ENCODE measurements at regions not wholly inside any gene's neighbourhood (a gene's known extent, or its start where the extent isn't known, plus 50 kb on each side); places are given as distances from the start of the nearest gene placed in this dataset.

DNA sequence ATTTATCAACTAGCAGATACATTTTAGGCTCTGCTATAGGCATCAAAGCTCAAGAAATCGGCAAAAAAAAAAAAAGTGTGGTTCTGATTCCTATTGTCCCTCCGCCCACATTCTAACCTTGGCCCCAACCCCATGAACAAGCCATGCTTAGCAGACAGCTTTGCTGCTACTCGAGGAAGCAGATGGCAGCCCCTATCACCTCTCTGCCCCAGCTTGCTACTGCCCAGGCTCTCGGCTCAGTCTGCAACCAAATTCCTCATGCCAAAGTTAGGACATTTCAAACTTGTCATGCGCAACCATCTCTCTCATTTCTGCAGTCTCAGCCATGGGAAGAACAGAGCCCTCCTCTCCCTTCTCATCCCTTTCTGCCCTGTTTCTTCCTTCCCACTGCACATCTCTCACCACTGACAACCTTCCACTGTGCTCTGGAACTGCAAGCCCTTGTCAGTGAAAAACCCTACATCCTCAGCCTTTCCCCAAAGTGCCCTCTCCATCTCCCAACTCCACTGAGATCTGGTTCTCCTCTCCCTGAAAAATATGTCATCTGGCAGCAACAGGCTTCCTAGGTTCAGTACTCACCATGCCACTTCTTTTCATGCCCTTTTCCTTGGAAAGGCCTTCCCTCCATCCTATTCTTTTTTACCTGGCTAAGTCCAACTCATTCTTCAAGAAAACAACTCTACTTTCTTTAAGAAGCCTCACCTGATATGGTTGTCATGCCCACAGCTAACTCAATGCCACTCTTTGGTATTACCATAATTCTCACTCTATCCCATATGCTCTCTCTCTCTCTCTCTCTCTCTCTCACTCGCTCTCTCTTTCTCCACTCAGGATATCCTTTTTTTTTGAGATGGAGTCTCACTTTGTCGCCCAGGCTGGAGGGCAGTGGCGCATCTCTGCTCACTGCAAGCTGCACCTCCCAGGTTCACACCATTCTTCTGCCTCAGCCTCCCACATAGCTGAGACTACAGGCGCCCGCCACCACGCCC is 60.1 kb upstream of the FHIP2A start:
- ATAC-seq (ENCODE audit: low FRiP score) (no peak), DNase-seq (no peak)
- no peaks in the 10 kb centered on the region for H3K9me3 ChIP-seq (ENCODE audit: control insufficient read depth, low read length)
- H3K4me1 ChIP-seq (ENCODE audit: control insufficient read depth in 1 of 2, insufficient read depth in 2 of 2, low read length in 2 of 2): no peaks in the 10 kb centered on the region
- H3K36me3 ChIP-seq (ENCODE audit: control insufficient read depth in 1 of 2, insufficient read depth in 2 of 2, low read length in 1 of 2): no peaks in the 10 kb centered on the region
- intact Hi-C loops (cut with DNase I): no loop called here
- no peak overlapping the region for H3K4me3 ChIP-seq (ENCODE audit: low read length in 2 of 2)
- 96 to 97% methylated on average over 11 of the region's 11 CpGs for WGBS, 2 donors
- H3K27me3 ChIP-seq (ENCODE audit: control insufficient read depth in 1 of 2, insufficient read depth in 2 of 2, low read length in 1 of 2): no peaks in the 10 kb centered on the region
- H3K27ac ChIP-seq (ENCODE audit: low read depth in 1 of 2, low read length in 2 of 2): no peak overlapping the region

DNA sequence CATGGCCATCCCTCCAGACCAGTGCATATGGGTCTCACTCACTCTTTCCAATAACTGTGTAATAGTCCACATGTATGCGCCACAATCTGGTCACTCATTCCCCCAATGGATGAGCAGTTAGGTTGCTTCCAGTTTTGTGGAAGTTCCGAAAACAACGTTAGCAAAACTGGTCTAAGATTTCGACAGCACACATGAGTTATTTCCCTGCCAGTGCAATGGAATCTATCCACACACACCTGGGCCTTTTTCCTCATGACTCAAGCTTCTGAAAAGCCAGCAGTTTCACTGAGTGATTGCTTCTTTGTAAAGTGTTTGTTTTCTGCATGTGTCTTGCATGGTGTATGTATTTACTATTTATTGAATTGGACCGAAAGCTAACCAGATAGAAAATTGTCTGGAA is 58.8 kb upstream of the FHIP2A start:
- H3K4me1 ChIP-seq (ENCODE audit: control insufficient read depth in 1 of 2, insufficient read depth in 2 of 2, low read length in 2 of 2): no peaks in the 10 kb centered on the region
- H3K27me3 ChIP-seq (ENCODE audit: control insufficient read depth in 1 of 2, insufficient read depth in 2 of 2, low read length in 1 of 2): no peaks in the 10 kb centered on the region
- intact Hi-C loops (cut with DNase I): no loop called here

DNA sequence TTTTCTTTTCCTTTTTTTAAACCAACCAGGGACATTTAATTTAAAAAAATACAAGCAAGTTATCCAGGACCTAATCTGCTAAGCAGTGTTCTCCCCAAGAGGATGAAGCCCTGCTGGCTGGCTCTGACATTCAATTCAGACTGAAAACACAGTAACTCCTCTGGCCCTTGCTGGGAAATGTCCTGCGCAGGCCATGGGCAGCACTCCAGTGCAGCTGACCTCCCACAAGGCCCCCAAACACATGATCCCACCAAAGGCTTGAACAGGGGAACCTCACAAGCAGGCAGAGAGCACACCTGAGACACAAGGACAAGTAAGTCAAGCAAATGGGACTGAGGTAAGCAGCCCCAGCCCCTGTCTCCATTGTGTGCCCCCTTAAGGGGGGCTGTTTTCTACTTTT is 56.9 kb upstream of the FHIP2A start:
- DNase-seq (no peak), ATAC-seq (ENCODE audit: low FRiP score) (no peak)
- intact Hi-C loops (cut with DNase I): no loop called here
- Histone ChIP-seq H3K27ac (ENCODE audit: low read depth in 1 of 2, low read length in 2 of 2) (no peak overlapping the region), H3K36me3 (ENCODE audit: control insufficient read depth in 1 of 2, insufficient read depth in 2 of 2, low read length in 1 of 2) (no peaks in the 10 kb centered on the region), H3K4me1 (ENCODE audit: control insufficient read depth in 1 of 2, insufficient read depth in 2 of 2, low read length in 2 of 2) (no peaks in the 10 kb centered on the region), H3K4me3 (ENCODE audit: low read length in 2 of 2) (no peak overlapping the region), H3K27me3 (ENCODE audit: control insufficient read depth in 1 of 2, insufficient read depth in 2 of 2, low read length in 1 of 2) (no peaks in the 10 kb centered on the region), H3K9me3 (ENCODE audit: control insufficient read depth, low read length) (no peaks in the 10 kb centered on the region)
- WGBS, 2 donors: 69 to 80% methylated on average over 1 of the region's 1 CpG

More for the DNA sequence above, 58.8 kb upstream of the FHIP2A start:
- DNase-seq: no peak
- no peak for ATAC-seq (ENCODE audit: low FRiP score)
- H3K36me3 ChIP-seq (ENCODE audit: control insufficient read depth in 1 of 2, insufficient read depth in 2 of 2, low read length in 1 of 2): no peaks in the 10 kb centered on the region
- H3K9me3 ChIP-seq (ENCODE audit: control insufficient read depth, low read length): no peaks in the 10 kb centered on the region
- WGBS, 2 donors: 93 to 95% methylated on average over 5 of the region's 5 CpGs
- no peak overlapping the region for H3K27ac ChIP-seq (ENCODE audit: low read depth in 1 of 2, low read length in 2 of 2)
- no peak overlapping the region for H3K4me3 ChIP-seq (ENCODE audit: low read length in 2 of 2)

DNA sequence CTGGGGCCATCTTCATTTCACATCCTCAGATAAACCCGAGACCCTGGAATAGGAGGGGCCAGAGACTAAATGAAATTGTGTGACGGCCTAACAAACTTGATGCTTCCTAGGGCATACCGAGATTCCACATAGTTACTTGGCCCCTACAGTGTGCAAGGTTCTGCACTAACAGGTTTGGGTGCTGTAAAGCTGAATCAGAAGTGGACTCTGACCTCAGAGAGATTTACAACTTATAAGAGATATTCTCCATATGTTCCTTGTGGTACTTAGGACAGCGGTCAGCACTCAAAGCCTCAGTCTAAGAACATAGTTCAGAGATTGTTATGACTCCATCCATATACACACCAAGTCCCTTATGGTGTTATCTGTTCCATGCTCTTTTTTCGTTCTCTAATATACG is 55.1 kb upstream of the FHIP2A start:
- ATAC-seq (ENCODE audit: low FRiP score) (no peak), DNase-seq (no peak)
- H3K4me1 ChIP-seq (ENCODE audit: control insufficient read depth in 1 of 2, insufficient read depth in 2 of 2, low read length in 2 of 2): no peaks in the 10 kb centered on the region
- no peaks in the 10 kb centered on the region for H3K27me3 ChIP-seq (ENCODE audit: control insufficient read depth in 1 of 2, insufficient read depth in 2 of 2, low read length in 1 of 2)
- no peaks in the 10 kb centered on the region for H3K9me3 ChIP-seq (ENCODE audit: control insufficient read depth, low read length)
- H3K4me3 ChIP-seq (ENCODE audit: low read length in 2 of 2): no peak overlapping the region
- 92 to 93% methylated on average over 6 of the region's 6 CpGs for WGBS, 2 donors
- intact Hi-C loops (cut with DNase I): no loop called here
- H3K36me3 ChIP-seq (ENCODE audit: control insufficient read depth in 1 of 2, insufficient read depth in 2 of 2, low read length in 1 of 2): no peaks in the 10 kb centered on the region
- no peak overlapping the region for H3K27ac ChIP-seq (ENCODE audit: low read depth in 1 of 2, low read length in 2 of 2)

DNA sequence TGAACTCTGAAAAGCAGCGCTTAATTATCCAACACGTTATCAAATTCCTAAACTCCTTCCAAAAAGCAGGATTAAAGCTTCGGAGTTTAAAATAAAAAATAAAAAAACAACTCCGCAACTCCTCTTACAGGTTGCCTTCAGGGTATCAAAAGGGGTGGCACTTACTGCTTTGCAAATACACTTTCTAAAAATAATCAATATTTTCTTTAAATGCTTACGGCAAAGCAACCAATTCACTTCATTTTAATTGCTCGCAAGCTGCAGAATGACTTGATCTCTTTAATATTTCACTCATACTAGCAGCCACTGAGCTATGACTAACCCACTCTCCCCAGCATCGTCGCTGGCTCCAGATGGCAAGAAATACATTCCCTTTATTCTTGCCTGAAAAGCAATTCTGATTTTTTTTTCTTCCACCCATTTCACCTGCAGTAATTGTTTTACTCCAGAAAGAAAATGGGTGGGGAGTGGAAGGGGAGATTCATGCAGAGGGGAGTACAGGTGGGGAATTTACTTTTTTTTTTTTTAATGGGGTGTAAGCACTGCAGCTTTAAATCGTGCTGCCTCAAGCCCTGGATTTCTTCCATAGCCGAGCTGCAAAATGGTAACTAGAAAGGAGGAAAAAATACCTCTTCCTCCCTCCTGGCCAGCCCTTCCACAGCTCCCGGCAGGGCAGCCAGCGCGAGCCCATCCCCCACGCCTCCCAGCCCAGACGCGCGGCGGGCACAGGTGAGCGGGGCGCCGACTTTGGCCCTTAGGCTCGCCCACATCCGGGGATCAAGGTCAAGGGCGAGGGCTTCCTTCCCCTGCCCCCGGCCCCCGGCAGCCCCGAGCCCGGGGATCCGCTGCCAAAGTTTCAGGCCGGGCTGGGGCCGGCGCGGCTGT is 54.2 kb upstream of the FHIP2A start:
- intact Hi-C loops (cut with DNase I): no loop called here
- no peaks in the 10 kb centered on the region for H3K9me3 ChIP-seq (ENCODE audit: control insufficient read depth, low read length)
- no peaks in the 10 kb centered on the region for H3K4me1 ChIP-seq (ENCODE audit: control insufficient read depth in 1 of 2, insufficient read depth in 2 of 2, low read length in 2 of 2)
- no peaks in the 10 kb centered on the region for H3K36me3 ChIP-seq (ENCODE audit: control insufficient read depth in 1 of 2, insufficient read depth in 2 of 2, low read length in 1 of 2)
- DNase-seq (no peak), ATAC-seq (ENCODE audit: low FRiP score) (peak; percentile 43)
- 7% methylated on average over 33 of the region's 33 CpGs for WGBS, 2 donors
- no peaks in the 10 kb centered on the region for H3K27me3 ChIP-seq (ENCODE audit: control insufficient read depth in 1 of 2, insufficient read depth in 2 of 2, low read length in 1 of 2)
- peak overlapping the region; percentile 66 to 86 for H3K4me3 ChIP-seq (ENCODE audit: low read length in 2 of 2)
- H3K27ac ChIP-seq (ENCODE audit: low read depth in 1 of 2, low read length in 2 of 2): no peak overlapping the region

DNA sequence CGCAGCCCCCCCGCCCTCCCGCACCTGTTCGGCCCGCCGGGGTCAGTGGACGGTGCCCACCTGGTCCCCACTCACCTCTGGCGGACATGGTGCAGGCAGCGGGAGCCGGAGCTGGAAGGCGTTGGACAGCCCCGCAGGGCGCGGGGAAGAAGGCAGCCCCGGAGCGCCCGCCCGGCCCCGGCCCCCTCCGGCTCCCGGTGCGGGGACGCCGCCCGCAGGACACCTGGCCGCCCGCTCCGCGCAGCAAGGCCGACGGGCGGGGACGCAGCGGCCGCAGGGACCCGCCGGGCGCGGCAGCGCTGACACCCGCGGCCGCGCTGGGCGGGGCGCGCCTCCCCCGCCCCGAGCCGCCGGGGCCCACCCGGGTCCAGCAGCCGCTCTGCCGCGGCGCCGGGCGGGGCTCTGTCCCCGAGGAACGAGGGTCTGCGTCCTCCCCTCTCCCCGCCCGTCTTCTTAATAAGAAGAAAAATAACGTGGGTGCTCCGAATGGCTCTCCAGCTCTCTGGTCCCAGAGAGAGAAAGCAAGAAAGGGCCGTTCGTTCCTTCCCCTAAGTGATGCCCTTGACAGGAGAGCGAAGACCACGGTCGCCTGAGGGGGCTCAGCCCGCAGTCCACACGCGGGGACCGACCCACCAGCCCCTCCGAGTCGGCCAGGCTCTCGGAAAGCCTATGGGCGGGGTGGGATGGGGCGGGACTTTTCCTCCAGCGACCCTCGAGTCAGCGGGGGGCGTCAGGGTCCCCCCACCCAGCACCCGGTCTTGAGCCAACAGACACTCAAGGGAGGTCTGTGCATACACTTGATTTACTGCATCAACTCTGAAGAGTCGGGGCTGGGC is 53.4 kb upstream of the FHIP2A start:
- H3K36me3 ChIP-seq (ENCODE audit: control insufficient read depth in 1 of 2, insufficient read depth in 2 of 2, low read length in 1 of 2): no peaks in the 10 kb centered on the region
- no peak for DNase-seq
- peak overlapping the region; percentile 66 to 86 for H3K4me3 ChIP-seq (ENCODE audit: low read length in 2 of 2)
- WGBS, 2 donors: 2 to 5% methylated on average over 41 to 85 of the region's 85 CpGs
- no peaks in the 10 kb centered on the region for H3K4me1 ChIP-seq (ENCODE audit: control insufficient read depth in 1 of 2, insufficient read depth in 2 of 2, low read length in 2 of 2)
- ATAC-seq (ENCODE audit: low FRiP score): peak; percentile 23
- H3K27ac ChIP-seq (ENCODE audit: low read depth in 1 of 2, low read length in 2 of 2): no peak overlapping the region
- no peaks in the 10 kb centered on the region for H3K27me3 ChIP-seq (ENCODE audit: control insufficient read depth in 1 of 2, insufficient read depth in 2 of 2, low read length in 1 of 2)
- no peaks in the 10 kb centered on the region for H3K9me3 ChIP-seq (ENCODE audit: control insufficient read depth, low read length)
- intact Hi-C loops (cut with DNase I): no loop called here

DNA sequence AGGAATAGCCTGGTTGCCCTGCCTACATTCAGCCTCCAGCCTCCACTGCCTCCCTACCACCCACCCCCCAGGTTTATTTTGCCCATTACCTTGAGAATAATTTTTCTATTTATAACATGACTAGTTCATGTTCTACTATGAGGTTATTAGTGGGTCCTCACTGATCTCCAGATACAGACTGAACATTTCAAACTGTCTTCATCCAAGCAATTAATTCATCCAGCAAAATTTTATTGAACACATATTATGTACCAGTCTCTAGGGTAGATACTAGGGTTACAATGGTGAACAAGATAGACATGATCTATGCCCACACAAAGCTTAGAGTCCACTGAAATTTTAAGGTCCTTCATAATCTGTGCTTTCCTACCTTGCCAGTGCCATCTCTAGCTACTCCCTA is 51.6 kb upstream of the FHIP2A start:
- DNase-seq (no peak), ATAC-seq (ENCODE audit: low FRiP score) (no peak)
- H3K27me3 ChIP-seq (ENCODE audit: control insufficient read depth in 1 of 2, insufficient read depth in 2 of 2, low read length in 1 of 2): no peaks in the 10 kb centered on the region
- no peaks in the 10 kb centered on the region for H3K36me3 ChIP-seq (ENCODE audit: control insufficient read depth in 1 of 2, insufficient read depth in 2 of 2, low read length in 1 of 2)
- H3K27ac ChIP-seq (ENCODE audit: low read depth in 1 of 2, low read length in 2 of 2): no peak overlapping the region
- H3K4me3 ChIP-seq (ENCODE audit: low read length in 2 of 2): no peak overlapping the region
- no peaks in the 10 kb centered on the region for H3K9me3 ChIP-seq (ENCODE audit: control insufficient read depth, low read length)
- H3K4me1 ChIP-seq (ENCODE audit: control insufficient read depth in 1 of 2, insufficient read depth in 2 of 2, low read length in 2 of 2): no peaks in the 10 kb centered on the region
- intact Hi-C loops (cut with DNase I): no loop called here

DNA sequence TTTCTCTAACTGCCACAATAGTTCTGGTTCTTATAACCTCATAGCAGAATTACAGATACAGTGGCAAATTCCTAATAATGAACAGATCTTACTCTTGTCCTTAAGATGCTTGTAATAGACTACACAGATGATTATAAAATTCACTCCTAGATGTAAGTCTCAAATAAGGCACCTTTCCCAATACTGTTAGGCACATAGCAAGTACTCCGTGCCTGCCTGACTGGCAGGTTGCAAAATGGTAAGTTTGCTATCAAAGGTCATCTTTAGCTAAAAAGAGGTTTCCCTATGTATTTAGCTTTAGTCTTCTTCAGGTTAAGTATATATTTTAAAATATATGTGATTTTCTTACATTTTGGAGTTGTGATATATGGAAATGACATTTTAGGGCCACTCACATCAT is 50.4 kb upstream of the FHIP2A start:
- Histone ChIP-seq H3K27ac (ENCODE audit: low read depth in 1 of 2, low read length in 2 of 2) (no peak overlapping the region), H3K27me3 (ENCODE audit: control insufficient read depth in 1 of 2, insufficient read depth in 2 of 2, low read length in 1 of 2) (no peaks in the 10 kb centered on the region), H3K9me3 (ENCODE audit: control insufficient read depth, low read length) (no peaks in the 10 kb centered on the region), H3K4me1 (ENCODE audit: control insufficient read depth in 1 of 2, insufficient read depth in 2 of 2, low read length in 2 of 2) (no peaks in the 10 kb centered on the region), H3K36me3 (ENCODE audit: control insufficient read depth in 1 of 2, insufficient read depth in 2 of 2, low read length in 1 of 2) (no peaks in the 10 kb centered on the region), H3K4me3 (ENCODE audit: low read length in 2 of 2) (no peak overlapping the region)
- ATAC-seq (ENCODE audit: low FRiP score): no peak
- no peak for DNase-seq
- 95 to 96% methylated on average over 1 of the region's 1 CpG for WGBS, 2 donors
- intact Hi-C loops (cut with DNase I): no loop called here
